ENCODE measurements at regions not wholly inside any gene's neighbourhood (a gene's known extent, or its start where the extent isn't known, plus 50 kb on each side); places are given as distances from the start of the nearest gene placed in this dataset.

GRCh38 chr3:102112704-102113230 is 263.5 kb downstream of the NFKBIZ start:
- no peak for TF ChIP-seq CTCF (IDR thresholded peaks at IDR 0.05; ENCODE audit: unreplicated experiment)
- CTCF ChIA-PET = interaction anchor here (0.5 to 2.5 kb wide), 7 partner anchors 10 to 113 kb away, joined by 3 to 22 read pairs (median 7); no protein-coding TSS in a partner anchor
- Mint-ChIP-seq H3K9me3 (ENCODE audit: low read depth, unreplicated experiment) (no peaks in the 10 kb centered on the region), H3K27me3 (ENCODE audit: unreplicated experiment) (no peaks in the 10 kb centered on the region), H3K4me1 (ENCODE audit: low read depth, unreplicated experiment) (peaks cover 44% of the 10 kb centered on the region), H3K4me3 (ENCODE audit: low read depth, unreplicated experiment) (peak overlapping the region; percentile 30), H3K27ac (ENCODE audit: unreplicated experiment) (peak overlapping the region; percentile 97), H3K36me3 (ENCODE audit: insufficient read depth, unreplicated experiment) (peaks cover 7% of the 10 kb centered on the region)
- intact Hi-C loops (cut with micrococcal nuclease; ENCODE audit: unreplicated experiment) = loop anchor here (1.0 to 5.0 kb wide), 9 partner anchors 46 to 435 kb away; partner anchors contain the start of gene ZBTB11
- TSS peak; percentile 94 for BruUV-seq (replicated peaks)
- DNase-seq = no peak

DNA sequence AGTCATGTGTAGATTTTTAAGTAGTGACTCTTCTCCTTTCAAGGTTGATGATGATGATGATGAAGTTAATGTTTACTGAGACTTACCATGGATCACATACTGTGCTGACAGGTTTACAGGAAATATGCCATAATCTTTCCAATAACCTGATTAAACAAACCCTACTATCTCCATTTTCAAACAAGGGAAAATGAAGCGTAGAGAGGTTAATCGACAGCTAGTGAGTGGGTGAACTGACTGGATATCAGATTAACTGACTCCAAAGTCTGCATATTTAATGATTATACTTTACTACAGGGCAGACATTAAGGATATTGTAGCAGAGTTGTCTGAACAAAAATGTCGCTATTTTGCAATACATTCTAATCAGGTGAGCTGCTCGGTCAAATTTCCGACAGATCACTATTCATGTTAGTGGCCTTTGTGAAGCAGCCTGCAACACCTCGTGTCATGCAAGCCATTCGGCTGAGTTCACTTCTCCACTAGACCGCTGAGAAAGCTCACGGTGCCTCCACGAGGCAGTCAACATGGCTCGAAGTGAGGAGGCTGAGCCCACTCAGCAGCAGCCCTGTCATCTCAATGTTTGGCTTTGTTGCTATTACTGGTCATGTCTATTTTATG is 264.2 kb downstream of the NFKBIZ start:
- intact Hi-C loops (cut with micrococcal nuclease; ENCODE audit: unreplicated experiment) = loop anchor here (1.0 to 5.0 kb wide), 9 partner anchors 45 to 436 kb away; partner anchors contain the start of gene ZBTB11
- Mint-ChIP-seq H3K4me1 (ENCODE audit: low read depth, unreplicated experiment) (peaks cover 44% of the 10 kb centered on the region), H3K27ac (ENCODE audit: unreplicated experiment) (peak overlapping the region; percentile 97), H3K27me3 (ENCODE audit: unreplicated experiment) (no peaks in the 10 kb centered on the region), H3K9me3 (ENCODE audit: low read depth, unreplicated experiment) (no peaks in the 10 kb centered on the region), H3K36me3 (ENCODE audit: insufficient read depth, unreplicated experiment) (peaks cover 7% of the 10 kb centered on the region), H3K4me3 (ENCODE audit: low read depth, unreplicated experiment) (peak overlapping the region; percentile 30)
- BruUV-seq (replicated peaks) = no TSS peak
- no peak for TF ChIP-seq CTCF (IDR thresholded peaks at IDR 0.05; ENCODE audit: unreplicated experiment)
- DNase-seq = peak; percentile 79
- CTCF ChIA-PET = interaction anchor here (0.5 to 2.5 kb wide), 9 partner anchors 9 to 237 kb away, joined by 3 to 22 read pairs (median 4); no protein-coding TSS in a partner anchor

- H3K4me3 Mint-ChIP-seq (ENCODE audit: low read depth, unreplicated experiment) = peak overlapping the region; percentile 17
- H3K4me1 Mint-ChIP-seq (ENCODE audit: low read depth, unreplicated experiment) = peaks cover 44% of the 10 kb centered on the region
- BruUV-seq (replicated peaks) = no TSS peak
- CTCF ChIA-PET = interaction anchor here (0.6 to 2.5 kb wide), 7 partner anchors 31 to 426 kb away, joined by 3 to 22 read pairs (median 3); no protein-coding TSS in a partner anchor
- H3K27ac Mint-ChIP-seq (ENCODE audit: unreplicated experiment) = peak overlapping the region; percentile 97
- no peak for DNase-seq
- peaks cover 7% of the 10 kb centered on the region for H3K36me3 Mint-ChIP-seq (ENCODE audit: insufficient read depth, unreplicated experiment)
- TF ChIP-seq CTCF (IDR thresholded peaks at IDR 0.05; ENCODE audit: unreplicated experiment) = no peak
- H3K27me3 Mint-ChIP-seq (ENCODE audit: unreplicated experiment) = no peaks in the 10 kb centered on the region
- H3K9me3 Mint-ChIP-seq (ENCODE audit: low read depth, unreplicated experiment) = no peaks in the 10 kb centered on the region
- intact Hi-C loops (cut with micrococcal nuclease; ENCODE audit: unreplicated experiment) = loop anchor here (5.0 kb wide), 1 partner anchor 437 kb away; the partner anchor contains the start of gene ZBTB11
Measured at GRCh38 chr3:102114264-102114979, 265.1 kb downstream of the NFKBIZ start.

DNA sequence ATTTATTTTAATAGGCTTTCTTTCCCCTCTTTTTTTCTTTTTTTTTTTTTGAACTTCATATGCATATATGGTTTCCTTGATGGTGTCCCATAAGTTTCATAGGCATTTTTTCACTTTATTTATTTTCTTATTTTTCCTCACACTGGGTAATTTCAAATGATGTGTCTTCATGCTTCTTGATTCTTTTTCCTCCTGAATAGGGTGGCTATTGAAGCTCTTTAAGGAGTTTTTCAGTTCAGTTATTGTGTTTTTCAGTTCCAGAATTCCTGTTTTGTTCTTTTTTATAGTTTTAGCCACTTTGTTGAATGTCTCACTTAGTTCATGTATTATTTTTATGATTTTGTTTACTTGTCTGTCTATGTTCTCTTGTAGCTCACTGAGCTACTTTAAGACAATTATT is 273.2 kb downstream of the NFKBIZ start:
- intact Hi-C loops (cut with micrococcal nuclease; ENCODE audit: unreplicated experiment) = no loop called here

More for the DNA sequence above, 273.2 kb downstream of the NFKBIZ start:
- no TSS peak for BruUV-seq (replicated peaks)
- Mint-ChIP-seq H3K4me1 (ENCODE audit: low read depth, unreplicated experiment) (peaks cover 23% of the 10 kb centered on the region), H3K4me3 (ENCODE audit: low read depth, unreplicated experiment) (no peak overlapping the region), H3K9me3 (ENCODE audit: low read depth, unreplicated experiment) (peaks cover 9% of the 10 kb centered on the region), H3K36me3 (ENCODE audit: insufficient read depth, unreplicated experiment) (peaks cover 6% of the 10 kb centered on the region), H3K27me3 (ENCODE audit: unreplicated experiment) (no peaks in the 10 kb centered on the region), H3K27ac (ENCODE audit: unreplicated experiment) (no peak overlapping the region)
- CTCF ChIA-PET = interaction anchor here (1.0 kb wide), 1 partner anchor 9 kb away, joined by 3 read pairs; no protein-coding TSS in a partner anchor
- DNase-seq = no peak
- TF ChIP-seq CTCF (IDR thresholded peaks at IDR 0.05; ENCODE audit: unreplicated experiment) = no peak

Measured in Calu3 (cell line).